Prostate gland (tissue), 1 donor: ENCODE measurements at regions not wholly inside any gene's neighbourhood (a gene's known extent, or its start where the extent isn't known, plus 50 kb on each side); places are given as distances from the start of the nearest gene placed in this dataset.

ENCODE experiments used
- POLR2A ChIP-seq: fragments of 450-650 bp; IDR thresholded peaks from one replicate; pipeline ENCODE4 v1.6.1; 2016; ENCODE audit warnings: antibody characterized with exemption, mild to moderate bottlenecking
- POLR2AphosphoS5 ChIP-seq: sonication (generic); formaldehyde crosslinking; IDR thresholded peaks from one replicate; pipeline ENCODE4 v1.6.1; 2017; ENCODE audit warnings: antibody characterized with exemption

GRCh38 chr10:76697923-76698322 lies 939.7 kb downstream of the KCNMA1 start:
- TF ChIP-seq POLR2A (no peak), POLR2AphosphoS5 (no peak)
